OCI-LY3 (cell line): ENCODE measurements at regions not wholly inside any gene's neighbourhood (a gene's known extent, or its start where the extent isn't known, plus 50 kb on each side); places are given as distances from the start of the nearest gene placed in this dataset.
A peak's percentile ranks its signal among the peaks of the same experiment; 100 is the strongest.

Source experiments
- H2AFZ ChIP-seq: fragments of 200-600, 300-600 bp; shearing (Covaris generic); 2 replicates; pipeline ENCODE4 v1.6.0; 2014; ENCODE audit warnings: antibody characterized with exemption, low read depth, low read length
- H3K27ac ChIP-seq: fragments of 200-600, 300-600 bp; sonication (generic); 2 replicates; pipeline ENCODE4 v1.5.1; 2014; ENCODE audit warnings: mild to moderate bottlenecking, low read length, moderate library complexity, mixed read lengths
- H3K27me3 ChIP-seq: fragments of 200-600, 300-600 bp; sonication (generic); 2 replicates; pipeline ENCODE4 v1.6.1; 2014; ENCODE audit warnings: low read depth, low read length, mixed read lengths
- H3K36me3 ChIP-seq: fragments of 200-600, 300-600 bp; sonication (generic); replicated peaks from 2 replicates; pipeline ENCODE3; 2014; ENCODE audit warnings: low read depth, low read length, mixed read lengths
- H3K4me1 ChIP-seq: fragments of 300-600, 200-600 bp; sonication (generic); 2 replicates; pipeline ENCODE4 v1.6.1; 2014; ENCODE audit warnings: low read length, mixed read lengths
- H3K4me2 ChIP-seq: fragments of 200-600, 300-600 bp; sonication (generic); 2 replicates; pipeline ENCODE4 v1.6.1; 2014; ENCODE audit warnings: low read length, mixed read lengths
- H3K4me3 ChIP-seq: fragments of 300-600, 200-600 bp; sonication (generic); 2 replicates; pipeline ENCODE4 v1.5.1; 2014; ENCODE audit warnings: antibody characterized with exemption, mild to moderate bottlenecking, low read length, moderate library complexity
- H3K79me2 ChIP-seq: fragments of 300-600, 200-600 bp; shearing (Covaris generic); 2 replicates; pipeline ENCODE4 v1.6.1; 2014; ENCODE audit warnings: mild to moderate bottlenecking, low read length, mixed read lengths
- H3K9ac ChIP-seq: fragments of 300-600, 200-600 bp; shearing (Covaris generic); 2 replicates; pipeline ENCODE4 v1.6.0; 2014; ENCODE audit warnings: mild to moderate bottlenecking, low read length, moderate library complexity
- H3K9me3 ChIP-seq: fragments of 200-600, 300-600 bp; shearing (Covaris generic); 2 replicates; pipeline ENCODE4 v1.6.1; 2014; ENCODE audit warnings: low read length, mixed read lengths; ENCODE audit not compliant: insufficient read depth
- H4K20me1 ChIP-seq: fragments of 200-600, 300-600 bp; sonication (generic); 2 replicates; pipeline ENCODE4 v1.6.1; 2016; ENCODE audit warnings: low read length, mixed read lengths; ENCODE audit not compliant: insufficient read depth
- CTCF ChIP-seq: fragments of 200-600, 300-600 bp; sonication (generic); IDR thresholded peaks from 2 replicates; pipeline ENCODE4 v1.5.1; 2014; ENCODE audit warnings: antibody characterized with exemption, low read length, low read depth
- EZH2phosphoT487 ChIP-seq: fragments of 200-600 bp; shearing (Covaris generic); IDR thresholded peaks from 2 replicates; pipeline ENCODE4 v1.6.1; 2018; ENCODE audit warnings: antibody characterized with exemption, mixed run types, low read depth

GRCh38 chr6:87762116-87762515 is 60.1 kb upstream of the AKIRIN2 start:
- Histone ChIP-seq H3K4me3 (no peak overlapping the region), H3K27ac (no peak overlapping the region), H3K36me3 (no peaks in the 10 kb centered on the region), H3K27me3 (no peaks in the 10 kb centered on the region), H3K4me2 (no peak overlapping the region), H3K9me3 (no peaks in the 10 kb centered on the region), H2AFZ (no peak overlapping the region), H4K20me1 (no peaks in the 10 kb centered on the region), H3K4me1 (peaks cover 25% of the 10 kb centered on the region), H3K79me2 (no peaks in the 10 kb centered on the region), H3K9ac (no peak overlapping the region)
- TF ChIP-seq CTCF (no peak), EZH2phosphoT487 (no peak)

GRCh38 chr6:87757792-87758191 is 55.8 kb upstream of the AKIRIN2 start:
- H3K27ac ChIP-seq: peak overlapping the region; percentile 88

GRCh38 chr6:87756858-87757257 is 54.8 kb upstream of the AKIRIN2 start:
- H3K27ac ChIP-seq: peak overlapping the region; percentile 88
- TF ChIP-seq CTCF (no peak), EZH2phosphoT487 (no peak)
- H2AFZ ChIP-seq: no peak overlapping the region
- H3K4me1 ChIP-seq: peaks cover 54% of the 10 kb centered on the region
- no peaks in the 10 kb centered on the region for H3K27me3 ChIP-seq
- H3K9ac ChIP-seq: peak overlapping the region; percentile 72
- H4K20me1 ChIP-seq: no peaks in the 10 kb centered on the region
- H3K9me3 ChIP-seq: no peaks in the 10 kb centered on the region
- no peaks in the 10 kb centered on the region for H3K36me3 ChIP-seq
- H3K4me2 ChIP-seq: peak overlapping the region; percentile 61
- H3K79me2 ChIP-seq: no peaks in the 10 kb centered on the region
- peak overlapping the region; percentile 35 for H3K4me3 ChIP-seq

More at GRCh38 chr6:87757792-87758191, 55.8 kb upstream of the AKIRIN2 start:
- Histone ChIP-seq H3K79me2 (no peaks in the 10 kb centered on the region), H3K9me3 (no peaks in the 10 kb centered on the region), H3K9ac (peak overlapping the region; percentile 57; the same call in 1 of the 2 replicates), H3K36me3 (no peaks in the 10 kb centered on the region), H3K4me2 (peak overlapping the region; percentile 61; the same call in 1 of the 2 replicates), H3K4me3 (no peak overlapping the region), H3K4me1 (peaks cover 54% of the 10 kb centered on the region), H4K20me1 (no peaks in the 10 kb centered on the region), H3K27me3 (no peaks in the 10 kb centered on the region), H2AFZ (no peak overlapping the region)
- TF ChIP-seq EZH2phosphoT487 (no peak), CTCF (no peak)

GRCh38 chr6:87755708-87756671 is 54.0 kb upstream of the AKIRIN2 start:
- Histone ChIP-seq H3K79me2 (no peaks in the 10 kb centered on the region), H3K27me3 (no peaks in the 10 kb centered on the region), H3K9ac (peak overlapping the region; percentile 72), H3K4me3 (peak overlapping the region; percentile 16), H3K4me1 (peaks cover 54% of the 10 kb centered on the region), H3K27ac (peak overlapping the region; percentile 88), H3K9me3 (no peaks in the 10 kb centered on the region), H2AFZ (no peak overlapping the region), H4K20me1 (no peaks in the 10 kb centered on the region), H3K4me2 (peak overlapping the region; percentile 55), H3K36me3 (no peaks in the 10 kb centered on the region)
- no peak for TF ChIP-seq EZH2phosphoT487
- no peak for TF ChIP-seq CTCF
